Stimulated activated effector memory CD8-positive, alpha-beta T cell treated with anti-CD3 and anti-CD28 coated beads, Interleukin-12 subunit alpha, Interleukin-12 subunit beta, amount 100 ng/mL, for 72 hours (primary cell): ENCODE measurements at regions not wholly inside any gene's neighbourhood (a gene's known extent, or its start where the extent isn't known, plus 50 kb on each side); places are given as distances from the start of the nearest gene placed in this dataset.
A peak's percentile ranks its signal among the peaks of the same experiment; 100 is the strongest.

Source experiments
- ATAC-seq: fragments of 150-1000 bp; cut with Tn5 transposase; 2 replicates; pipeline ENCODE4 v1.10.0; 2021
- DNase-seq, 2 donors: peaks; one replicate each; pipeline ENCODE4 v3.0.0; 2021 to 2022; ENCODE audit warnings: low spot score in 2 of 2
- H3K27ac Mint-ChIP-seq: one replicate; pipeline ENCODE4 v1.8.0; 2022; ENCODE audit warnings: mild to moderate bottlenecking, mixed read lengths
- H3K36me3 Mint-ChIP-seq: one replicate; pipeline ENCODE4 v1.8.0; 2022; ENCODE audit warnings: mild to moderate bottlenecking, mixed read lengths
- H3K4me1 Mint-ChIP-seq: one replicate; pipeline ENCODE4 v1.8.0; 2022; ENCODE audit warnings: mixed read lengths
- H3K4me3 Mint-ChIP-seq: one replicate; pipeline ENCODE4 v1.8.0; 2022; ENCODE audit warnings: mild to moderate bottlenecking, mixed read lengths
- H3K9me3 Mint-ChIP-seq: one replicate; pipeline ENCODE4 v1.8.0; 2022; ENCODE audit warnings: mixed read lengths

DNA sequence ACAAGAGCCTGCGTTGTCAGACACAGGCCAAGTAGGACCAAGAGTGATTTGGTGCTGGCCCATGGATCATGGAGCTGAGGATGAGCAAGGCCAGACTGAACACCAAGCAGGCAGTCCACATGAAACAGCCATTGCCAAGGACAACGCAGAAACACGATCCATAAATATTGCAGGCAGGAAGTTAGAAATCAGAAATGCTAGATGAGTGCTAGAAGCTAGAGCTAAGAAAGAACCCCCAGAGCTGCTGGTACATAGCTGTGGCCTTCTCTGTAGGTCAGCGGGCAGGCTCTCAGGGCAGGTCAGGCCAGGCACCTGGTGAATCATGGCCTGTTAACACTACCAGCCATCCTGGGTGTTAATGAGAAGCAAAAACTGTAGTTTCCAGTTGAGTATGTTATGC lies 119.7 kb downstream of the ALDH8A1 start:
- no peak for ATAC-seq
- no peaks in the 10 kb centered on the region for H3K36me3 Mint-ChIP-seq
- H3K4me1 Mint-ChIP-seq, result no peaks in the 10 kb centered on the region
- no peak for DNase-seq
- H3K27ac Mint-ChIP-seq, result no peak overlapping the region
- H3K9me3 Mint-ChIP-seq, result no peaks in the 10 kb centered on the region
- no peak overlapping the region for H3K4me3 Mint-ChIP-seq

DNA sequence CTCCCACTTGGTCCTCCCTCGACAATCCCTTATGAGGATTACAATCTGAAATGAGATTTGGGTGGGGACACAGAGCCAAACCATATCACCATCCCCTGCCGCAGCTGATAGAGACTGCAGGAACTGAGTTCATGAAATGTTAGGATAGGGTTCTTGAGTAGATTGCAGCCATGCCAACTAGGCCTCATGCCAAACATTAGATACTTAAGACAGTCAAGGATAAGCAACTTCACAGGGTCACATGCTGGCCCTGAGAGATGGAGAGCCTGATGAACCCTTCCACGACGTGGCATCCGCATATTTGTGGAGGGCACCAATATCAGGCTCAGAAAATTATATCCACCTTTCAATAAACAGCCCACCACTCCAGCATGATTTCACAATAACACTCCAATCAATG lies 121.3 kb downstream of the ALDH8A1 start:
- ATAC-seq (no peak), DNase-seq (no peak)
- Mint-ChIP-seq H3K4me1 (no peaks in the 10 kb centered on the region), H3K36me3 (no peaks in the 10 kb centered on the region), H3K27ac (no peak overlapping the region), H3K4me3 (no peak overlapping the region), H3K9me3 (no peaks in the 10 kb centered on the region)

DNA sequence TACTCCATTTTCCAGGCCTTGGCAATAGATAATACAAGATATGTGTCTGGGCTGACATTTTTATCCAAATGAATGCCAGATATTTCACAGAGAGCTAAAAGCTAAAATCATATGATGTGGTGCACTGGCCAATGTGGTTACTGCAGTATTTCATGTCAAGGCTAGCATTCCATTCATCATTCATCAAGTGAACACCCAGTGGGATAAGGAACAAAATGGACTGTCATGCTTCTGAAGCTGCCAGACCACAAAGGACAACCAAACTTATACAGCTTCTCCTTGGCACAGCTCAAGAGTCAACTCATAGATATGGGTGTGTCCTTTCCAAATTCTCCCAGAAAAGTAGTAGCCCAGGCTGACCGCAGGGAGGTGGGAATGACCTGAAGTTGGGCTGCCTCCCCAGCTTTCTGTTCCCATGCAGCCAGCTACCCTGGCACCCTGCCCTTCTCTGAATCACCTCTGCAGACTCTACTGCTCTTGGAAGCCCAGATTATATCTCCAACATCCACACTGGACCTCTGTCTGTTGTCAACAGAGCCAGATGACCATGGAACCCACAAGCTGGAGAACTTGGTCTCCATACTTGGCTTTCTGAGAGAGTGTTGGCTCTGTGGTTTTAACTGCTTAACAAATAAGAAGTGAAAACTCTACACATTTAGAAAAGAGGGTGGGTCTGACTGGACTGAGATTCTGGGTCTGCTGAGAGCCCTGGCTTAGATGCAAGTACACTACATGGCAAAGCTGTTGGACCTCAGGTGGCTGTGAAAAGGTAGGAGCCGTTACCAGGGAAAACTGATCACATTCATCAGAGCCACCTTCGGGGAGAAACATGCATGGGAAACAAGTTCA lies 122.8 kb downstream of the ALDH8A1 start:
- DNase-seq, result no peak
- no peaks in the 10 kb centered on the region for H3K4me1 Mint-ChIP-seq
- no peaks in the 10 kb centered on the region for H3K36me3 Mint-ChIP-seq
- H3K27ac Mint-ChIP-seq, result no peak overlapping the region
- no peak overlapping the region for H3K4me3 Mint-ChIP-seq
- ATAC-seq, result no peak
- H3K9me3 Mint-ChIP-seq, result no peaks in the 10 kb centered on the region

DNA sequence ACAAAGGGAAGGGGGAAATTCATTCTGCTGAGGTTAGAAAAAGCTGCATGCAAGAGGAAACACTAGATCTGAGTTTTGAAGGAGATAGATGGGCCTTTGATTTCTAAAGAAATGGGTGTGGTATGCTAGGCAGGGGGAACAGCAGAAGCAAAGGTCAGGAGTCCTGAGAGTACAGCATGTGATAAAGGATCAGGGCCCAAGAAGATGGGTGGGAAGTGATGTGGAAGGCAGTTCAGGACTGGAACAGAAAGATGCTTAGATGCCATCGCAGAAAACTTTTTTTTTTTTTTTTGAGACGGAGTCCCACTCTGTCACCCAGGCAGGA lies 126.2 kb downstream of the ALDH8A1 start:
- Mint-ChIP-seq H3K9me3 (no peaks in the 10 kb centered on the region), H3K36me3 (no peaks in the 10 kb centered on the region), H3K4me3 (no peak overlapping the region), H3K4me1 (no peaks in the 10 kb centered on the region), H3K27ac (no peak overlapping the region)
- DNase-seq (no peak), ATAC-seq (no peak)

DNA sequence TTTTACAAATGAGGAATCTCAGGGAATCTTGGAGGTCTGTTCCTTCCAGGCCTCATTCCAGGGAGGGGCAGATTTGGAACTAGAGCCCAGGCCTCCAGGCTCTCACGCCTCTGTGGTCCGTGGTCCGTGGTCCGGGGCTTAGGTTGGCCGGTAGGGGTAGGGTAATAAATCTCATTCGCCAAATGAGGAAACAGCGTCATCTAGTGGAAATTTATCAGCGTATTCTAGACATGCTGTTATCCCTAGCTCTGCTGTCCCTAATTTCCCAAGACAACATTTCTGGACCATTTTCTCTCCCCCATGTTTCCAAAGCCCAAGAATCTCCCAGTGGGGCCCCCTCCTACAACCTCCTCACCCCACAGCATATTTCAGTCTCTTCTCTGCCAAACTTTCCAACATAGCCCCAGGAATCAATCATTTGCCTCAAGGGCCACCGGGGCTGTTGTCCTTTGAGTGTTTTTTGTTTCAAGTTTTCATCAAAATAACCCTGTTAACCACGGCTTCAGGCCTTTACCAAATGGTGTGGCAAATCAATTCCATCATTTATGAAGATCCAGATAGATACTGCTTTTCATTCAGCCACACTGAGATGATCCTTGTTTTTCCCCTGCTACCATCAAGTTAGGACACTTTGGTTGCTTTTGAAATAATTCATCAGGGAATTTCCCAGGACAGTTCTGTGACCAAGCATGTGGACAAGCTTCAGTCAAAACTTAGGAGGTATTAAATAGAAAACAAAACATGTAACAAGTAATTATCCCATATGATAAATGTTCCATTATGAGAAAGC lies 126.8 kb downstream of the ALDH8A1 start:
- H3K4me1 Mint-ChIP-seq, result no peaks in the 10 kb centered on the region
- ATAC-seq, result peak; percentile 84
- DNase-seq, result peak; percentile 5 to 55
- no peak overlapping the region for H3K27ac Mint-ChIP-seq
- no peak overlapping the region for H3K4me3 Mint-ChIP-seq
- no peaks in the 10 kb centered on the region for H3K36me3 Mint-ChIP-seq
- H3K9me3 Mint-ChIP-seq, result no peaks in the 10 kb centered on the region

DNA sequence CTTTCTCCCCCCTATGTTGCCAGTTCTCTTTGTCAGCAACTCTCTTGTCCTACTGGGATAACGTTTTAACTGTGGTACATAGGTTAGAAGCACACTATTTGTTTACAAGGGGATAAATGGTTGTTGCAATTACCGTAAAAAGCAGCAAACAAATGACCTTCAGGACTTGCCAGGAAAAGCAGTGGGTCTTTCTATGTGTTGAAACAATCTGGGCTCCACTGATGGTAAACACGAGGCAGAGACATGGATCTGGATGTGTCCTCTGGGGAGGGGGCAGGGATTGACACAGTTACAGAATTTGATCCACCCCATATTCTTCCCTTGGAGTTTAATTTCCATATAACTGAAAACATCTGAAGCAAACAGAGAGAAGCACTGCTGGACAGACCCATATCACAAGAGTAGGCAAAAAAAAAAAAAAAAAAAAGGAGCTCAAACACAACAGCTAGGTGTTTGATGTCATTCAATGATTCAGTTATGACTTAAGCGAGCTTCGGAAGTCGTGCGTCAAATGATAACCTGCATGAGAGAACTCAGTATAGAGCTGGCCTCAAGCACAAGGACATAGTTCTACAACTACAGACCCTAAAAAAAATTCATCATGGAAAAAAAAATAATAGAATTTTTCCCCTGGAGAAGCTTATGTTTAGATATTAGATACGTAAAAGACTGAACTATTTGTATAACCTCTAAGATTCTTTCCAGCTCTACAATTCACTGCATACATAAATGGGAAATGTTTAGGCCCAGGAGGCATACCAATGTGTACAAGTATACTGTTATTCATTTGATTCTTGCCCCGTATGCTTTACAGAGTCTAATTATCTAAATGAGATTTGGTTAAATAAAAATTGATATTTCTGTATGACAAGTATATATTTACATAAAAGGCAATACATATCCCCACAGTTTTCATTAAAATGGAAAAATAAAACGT lies 127.7 kb downstream of the ALDH8A1 start:
- Mint-ChIP-seq H3K36me3 (no peaks in the 10 kb centered on the region), H3K9me3 (no peaks in the 10 kb centered on the region), H3K4me1 (no peaks in the 10 kb centered on the region), H3K27ac (no peak overlapping the region), H3K4me3 (no peak overlapping the region)
- ATAC-seq, result no peak
- DNase-seq, result no peak

DNA sequence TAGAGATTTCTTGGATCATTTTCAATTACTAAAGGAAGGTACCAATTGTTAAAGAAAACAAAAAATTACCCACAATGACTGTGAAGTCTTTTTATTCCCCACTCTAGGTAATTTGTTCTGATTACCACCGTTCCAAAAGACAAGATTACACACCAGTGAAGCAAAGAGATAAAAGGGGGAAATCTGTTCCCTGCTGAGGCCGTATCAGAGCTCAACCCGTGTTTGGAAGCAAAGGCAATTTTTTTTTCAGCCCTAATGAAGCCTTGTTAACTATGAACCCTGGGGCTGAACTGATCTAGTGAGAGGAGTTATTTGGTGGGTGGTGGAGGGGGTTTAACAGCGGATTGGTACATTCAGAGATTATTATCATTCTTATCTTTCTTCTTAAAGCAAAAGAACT lies 128.5 kb downstream of the ALDH8A1 start:
- Mint-ChIP-seq H3K27ac (no peak overlapping the region), H3K4me1 (no peaks in the 10 kb centered on the region), H3K9me3 (no peaks in the 10 kb centered on the region), H3K36me3 (no peaks in the 10 kb centered on the region), H3K4me3 (no peak overlapping the region)
- no peak for ATAC-seq
- DNase-seq, result no peak

DNA sequence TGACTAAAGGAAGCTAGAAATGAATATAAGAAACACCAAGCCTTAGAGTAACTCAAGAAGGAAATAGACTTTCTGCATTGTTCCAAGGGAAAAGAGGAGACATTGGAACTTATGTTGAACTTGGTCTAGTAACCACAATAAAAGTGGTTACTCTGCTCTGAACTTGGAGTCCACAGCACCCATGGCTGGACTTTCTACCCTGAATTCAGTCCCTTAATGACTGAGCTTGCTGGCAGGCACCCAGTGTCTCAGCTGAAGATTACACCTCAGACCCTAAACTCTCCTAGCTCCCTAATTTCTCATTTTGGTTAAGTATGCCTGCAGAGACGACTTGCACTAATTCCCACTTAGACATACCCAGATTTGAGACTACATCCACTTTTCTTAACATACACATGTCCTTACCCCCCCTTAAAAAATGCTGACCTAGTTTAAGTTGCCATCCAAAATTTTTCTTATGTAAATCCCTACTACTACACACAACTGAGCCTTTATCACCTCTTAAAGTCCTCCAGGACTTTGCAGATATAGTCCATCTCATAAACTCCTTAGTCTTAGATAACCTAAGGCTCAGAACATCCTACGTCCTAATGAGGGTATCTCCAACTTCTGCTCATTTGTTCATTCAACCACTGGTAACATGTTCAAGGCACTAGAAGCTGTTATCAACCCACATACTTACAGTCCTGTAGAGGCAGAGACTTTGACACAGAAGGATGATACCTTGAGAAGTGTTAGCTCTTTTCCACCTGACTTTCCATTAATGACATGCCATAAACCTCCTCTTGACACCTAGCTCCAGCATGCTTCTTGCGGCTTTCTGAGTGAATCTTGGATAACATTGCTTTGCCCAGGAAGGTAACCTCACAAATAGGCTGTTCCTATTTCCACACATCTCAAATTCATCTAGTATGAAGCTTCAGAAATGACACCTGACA lies 129.8 kb downstream of the ALDH8A1 start:
- Mint-ChIP-seq H3K4me3 (no peak overlapping the region), H3K9me3 (no peaks in the 10 kb centered on the region), H3K27ac (no peak overlapping the region), H3K36me3 (no peaks in the 10 kb centered on the region), H3K4me1 (no peaks in the 10 kb centered on the region)
- DNase-seq (no peak), ATAC-seq (no peak)

DNA sequence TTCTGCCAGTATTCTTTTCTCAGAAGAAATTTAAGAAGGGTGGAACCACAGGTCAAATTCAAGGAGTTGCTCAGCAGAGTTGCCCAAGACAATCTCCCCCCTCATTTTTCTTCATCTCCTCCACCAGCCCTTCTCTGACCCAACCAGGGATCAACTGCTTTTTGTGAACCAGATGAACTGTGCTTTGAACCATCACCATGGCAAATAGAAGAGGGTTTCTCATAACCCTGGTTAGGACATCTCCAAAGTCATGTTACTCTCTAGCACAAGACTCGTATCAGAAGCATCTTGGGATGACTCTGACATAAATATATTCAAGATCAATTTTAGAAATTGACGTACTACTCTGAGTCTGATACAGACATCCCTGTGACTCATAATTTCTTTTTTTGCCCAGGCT lies 130.7 kb downstream of the ALDH8A1 start:
- no peaks in the 10 kb centered on the region for H3K4me1 Mint-ChIP-seq
- DNase-seq, result no peak
- no peak overlapping the region for H3K27ac Mint-ChIP-seq
- no peak for ATAC-seq
- H3K4me3 Mint-ChIP-seq, result no peak overlapping the region
- no peaks in the 10 kb centered on the region for H3K9me3 Mint-ChIP-seq
- no peaks in the 10 kb centered on the region for H3K36me3 Mint-ChIP-seq

DNA sequence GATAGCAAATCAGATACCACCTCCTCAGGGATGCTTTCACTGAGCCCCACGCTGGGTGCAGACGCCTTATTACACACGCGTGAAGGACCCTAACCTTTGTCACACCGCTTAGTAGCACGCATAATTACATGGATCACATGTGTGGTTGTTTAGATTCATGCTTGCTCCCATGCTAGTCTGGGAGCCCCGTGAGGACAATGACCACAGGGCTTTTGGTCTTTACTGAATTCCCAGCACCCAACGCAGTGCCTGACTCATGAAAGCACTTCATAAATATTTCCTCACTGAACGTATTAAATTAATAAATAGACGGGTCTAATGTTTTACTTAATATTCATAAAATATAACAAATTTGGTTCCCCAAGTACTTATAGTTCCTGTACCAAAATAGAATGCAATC lies 132.5 kb downstream of the ALDH8A1 start:
- ATAC-seq, result no peak
- Mint-ChIP-seq H3K36me3 (no peaks in the 10 kb centered on the region), H3K27ac (no peak overlapping the region), H3K4me3 (no peak overlapping the region), H3K9me3 (no peaks in the 10 kb centered on the region), H3K4me1 (no peaks in the 10 kb centered on the region)
- no peak for DNase-seq

DNA sequence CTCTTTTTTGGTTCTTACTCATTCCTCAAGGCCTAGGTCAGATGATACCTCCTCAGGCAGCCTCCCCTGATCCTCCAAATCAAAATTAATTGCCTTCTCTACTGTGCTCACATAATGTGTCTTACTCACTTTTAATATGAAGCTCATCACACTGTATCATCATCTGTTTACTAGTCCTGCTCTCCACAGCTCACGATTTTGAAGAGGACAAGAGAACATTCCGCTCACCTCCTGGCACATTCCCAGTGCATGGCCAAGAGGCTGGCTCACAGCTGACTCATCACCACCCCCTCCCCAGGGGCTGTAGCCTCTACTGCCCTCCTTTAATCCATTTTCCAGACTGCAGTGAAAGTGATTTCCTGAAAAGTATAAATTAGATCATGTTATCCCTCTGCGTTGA lies 133.1 kb downstream of the ALDH8A1 start:
- Mint-ChIP-seq H3K9me3 (no peaks in the 10 kb centered on the region), H3K27ac (no peak overlapping the region), H3K4me3 (no peak overlapping the region), H3K4me1 (no peaks in the 10 kb centered on the region), H3K36me3 (no peaks in the 10 kb centered on the region)
- no peak for DNase-seq
- ATAC-seq, result no peak

DNA sequence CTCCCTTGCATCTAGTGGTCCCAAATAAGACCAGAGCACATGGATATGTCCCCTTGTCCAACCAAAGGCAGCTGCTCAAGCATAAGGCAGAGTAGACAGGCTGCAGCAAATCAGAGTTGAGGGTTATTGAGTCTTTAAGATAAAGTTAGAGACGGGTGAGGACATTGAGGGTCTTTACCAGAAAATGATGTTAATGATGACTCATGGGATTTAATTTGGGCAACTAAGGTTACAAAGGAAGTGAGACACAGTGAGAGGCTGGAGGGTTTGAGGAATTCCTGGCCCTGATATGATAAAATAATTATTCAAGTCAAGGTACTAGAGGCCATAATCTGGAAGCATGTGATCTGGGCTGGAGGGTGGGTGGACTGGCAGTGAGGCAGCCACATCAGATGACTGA lies 133.6 kb downstream of the ALDH8A1 start:
- DNase-seq (no peak), ATAC-seq (no peak)
- Mint-ChIP-seq H3K4me1 (no peaks in the 10 kb centered on the region), H3K4me3 (no peak overlapping the region), H3K9me3 (no peaks in the 10 kb centered on the region), H3K27ac (no peak overlapping the region), H3K36me3 (no peaks in the 10 kb centered on the region)

DNA sequence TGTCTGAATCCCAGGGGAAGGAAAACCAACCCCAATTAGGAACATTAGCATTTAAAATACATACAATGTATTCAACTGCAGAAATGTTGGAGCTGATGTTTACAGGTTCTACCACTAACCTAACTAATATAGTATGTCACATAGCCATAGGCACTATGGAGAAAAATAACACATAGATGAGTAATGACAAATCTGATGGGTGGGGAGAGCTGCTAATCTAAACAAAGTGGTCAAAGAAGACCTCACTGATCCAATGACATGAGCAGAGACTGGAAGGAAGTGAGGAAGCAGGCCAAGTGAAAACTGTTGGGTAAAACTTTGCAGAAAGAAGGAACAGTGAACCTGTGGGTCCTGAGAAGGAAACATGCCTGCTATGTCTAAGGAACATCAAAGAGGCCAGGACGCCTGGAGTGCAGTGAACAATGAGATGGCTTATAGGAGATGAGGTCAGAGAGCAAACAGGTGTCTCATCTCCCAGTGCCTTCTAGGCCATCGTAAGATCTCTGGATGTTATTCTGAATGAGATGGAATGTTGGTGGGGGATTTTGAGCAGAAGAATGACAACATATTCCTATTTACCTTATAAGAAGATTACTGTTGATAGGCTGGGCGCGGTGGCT lies 135.7 kb downstream of the ALDH8A1 start:
- ATAC-seq (no peak), DNase-seq (no peak)
- Mint-ChIP-seq H3K4me1 (no peaks in the 10 kb centered on the region), H3K36me3 (no peaks in the 10 kb centered on the region), H3K9me3 (no peaks in the 10 kb centered on the region), H3K27ac (no peak overlapping the region), H3K4me3 (no peak overlapping the region)

DNA sequence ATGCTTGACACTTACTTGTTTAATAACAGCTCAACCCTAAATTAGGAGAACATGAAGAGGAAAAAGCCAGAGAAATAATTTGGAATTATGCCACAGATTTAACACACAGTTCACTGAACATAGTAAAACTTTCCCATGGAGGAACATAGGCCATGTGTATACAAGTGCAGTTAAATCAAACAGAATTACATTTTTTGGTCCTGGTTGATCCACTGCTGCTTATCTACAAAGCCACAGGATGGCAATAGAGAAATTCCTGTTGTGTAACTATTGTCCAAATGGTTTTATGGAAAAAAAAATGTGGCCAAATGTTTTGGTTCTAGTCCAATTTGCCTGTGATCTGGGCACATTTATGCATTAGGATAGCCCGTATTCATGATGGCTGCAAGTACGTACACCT lies 136.8 kb downstream of the ALDH8A1 start:
- Mint-ChIP-seq H3K9me3 (no peaks in the 10 kb centered on the region), H3K4me1 (no peaks in the 10 kb centered on the region), H3K27ac (no peak overlapping the region), H3K4me3 (no peak overlapping the region), H3K36me3 (no peaks in the 10 kb centered on the region)
- DNase-seq (no peak), ATAC-seq (no peak)
